IPS-20b (cell line): ENCODE measurements at regions not wholly inside any gene's neighbourhood (a gene's known extent, or its start where the extent isn't known, plus 50 kb on each side); places are given as distances from the start of the nearest gene placed in this dataset.

ENCODE experiments used
- H3K27ac ChIP-seq: one replicate; pipeline ENCODE4 v1.5.1; 2013; ENCODE audit warnings: low read length
- H3K27me3 ChIP-seq: 2 replicates; pipeline ENCODE4 v1.6.1; 2013; ENCODE audit warnings: mild to moderate bottlenecking, low read length, inconsistent platforms; ENCODE audit not compliant: insufficient read depth
- H3K36me3 ChIP-seq: 2 replicates; pipeline ENCODE4 v1.6.1; 2013; ENCODE audit warnings: low read depth, mild to moderate bottlenecking, inconsistent platforms, low read length, moderate library complexity; ENCODE audit not compliant: insufficient read depth
- H3K4me1 ChIP-seq: 2 replicates; pipeline ENCODE4 v1.6.1; 2013; ENCODE audit warnings: mild to moderate bottlenecking, control low read depth, inconsistent platforms, low read length, moderate library complexity; ENCODE audit not compliant: insufficient read depth
- H3K4me3 ChIP-seq: 2 replicates; pipeline ENCODE4 v1.5.1; 2013; ENCODE audit warnings: mild to moderate bottlenecking, low read length, inconsistent platforms
- H3K9ac ChIP-seq: 2 replicates; pipeline ENCODE4 v1.6.1; 2013; ENCODE audit warnings: low read depth, mild to moderate bottlenecking, inconsistent platforms, low read length, moderate library complexity
- H3K9me3 ChIP-seq: 2 replicates; pipeline ENCODE4 v1.6.1; 2013; ENCODE audit warnings: mild to moderate bottlenecking, low read depth, low read length, inconsistent platforms; ENCODE audit not compliant: insufficient read depth

GRCh38 chr1:58905628-58906221 lies 121.9 kb upstream of the JUN start:
- 0 out of 2 replicates have a peak, but pooled peaks cover 2% of the 10 kb centered on the region for H3K4me1 ChIP-seq

DNA sequence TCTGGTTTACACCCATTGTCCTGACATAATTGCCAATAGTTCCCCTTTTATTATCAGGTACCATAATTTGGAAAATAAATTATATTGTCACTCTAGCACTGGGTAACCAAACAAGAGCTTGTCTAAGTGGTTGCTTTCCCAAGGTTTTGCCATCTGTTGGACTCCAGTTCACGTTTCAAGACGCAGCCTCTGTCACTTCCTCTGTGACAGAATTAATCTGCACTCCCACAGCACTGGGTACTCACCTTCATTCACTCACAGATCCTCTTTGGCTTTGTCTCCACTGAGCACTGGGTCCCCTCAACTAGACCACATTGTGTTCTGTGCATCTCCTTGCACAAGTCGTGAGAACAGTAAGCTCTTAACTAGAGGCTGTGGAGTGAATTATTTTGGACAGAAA lies 123.6 kb upstream of the JUN start:
- H3K4me1 ChIP-seq = peaks cover 2% of the 10 kb centered on the region; the same call in 1 of the 2 replicates
- no peak overlapping the region for H3K4me3 ChIP-seq
- H3K9ac ChIP-seq = no peak overlapping the region
- no peak overlapping the region for H3K27ac ChIP-seq
- no peaks in the 10 kb centered on the region for H3K36me3 ChIP-seq
- no peaks in the 10 kb centered on the region for H3K9me3 ChIP-seq
- peaks cover 23% of the 10 kb centered on the region; the same call in 1 of the 2 replicates for H3K27me3 ChIP-seq

More at GRCh38 chr1:58905628-58906221, 121.9 kb upstream of the JUN start:
- no peak overlapping the region for H3K9ac ChIP-seq
- H3K4me3 ChIP-seq = no peak overlapping the region
- H3K27me3 ChIP-seq = peaks cover 27% of the 10 kb centered on the region; the same call in 1 of the 2 replicates
- H3K36me3 ChIP-seq = no peaks in the 10 kb centered on the region
- no peak overlapping the region for H3K27ac ChIP-seq
- no peaks in the 10 kb centered on the region for H3K9me3 ChIP-seq

DNA sequence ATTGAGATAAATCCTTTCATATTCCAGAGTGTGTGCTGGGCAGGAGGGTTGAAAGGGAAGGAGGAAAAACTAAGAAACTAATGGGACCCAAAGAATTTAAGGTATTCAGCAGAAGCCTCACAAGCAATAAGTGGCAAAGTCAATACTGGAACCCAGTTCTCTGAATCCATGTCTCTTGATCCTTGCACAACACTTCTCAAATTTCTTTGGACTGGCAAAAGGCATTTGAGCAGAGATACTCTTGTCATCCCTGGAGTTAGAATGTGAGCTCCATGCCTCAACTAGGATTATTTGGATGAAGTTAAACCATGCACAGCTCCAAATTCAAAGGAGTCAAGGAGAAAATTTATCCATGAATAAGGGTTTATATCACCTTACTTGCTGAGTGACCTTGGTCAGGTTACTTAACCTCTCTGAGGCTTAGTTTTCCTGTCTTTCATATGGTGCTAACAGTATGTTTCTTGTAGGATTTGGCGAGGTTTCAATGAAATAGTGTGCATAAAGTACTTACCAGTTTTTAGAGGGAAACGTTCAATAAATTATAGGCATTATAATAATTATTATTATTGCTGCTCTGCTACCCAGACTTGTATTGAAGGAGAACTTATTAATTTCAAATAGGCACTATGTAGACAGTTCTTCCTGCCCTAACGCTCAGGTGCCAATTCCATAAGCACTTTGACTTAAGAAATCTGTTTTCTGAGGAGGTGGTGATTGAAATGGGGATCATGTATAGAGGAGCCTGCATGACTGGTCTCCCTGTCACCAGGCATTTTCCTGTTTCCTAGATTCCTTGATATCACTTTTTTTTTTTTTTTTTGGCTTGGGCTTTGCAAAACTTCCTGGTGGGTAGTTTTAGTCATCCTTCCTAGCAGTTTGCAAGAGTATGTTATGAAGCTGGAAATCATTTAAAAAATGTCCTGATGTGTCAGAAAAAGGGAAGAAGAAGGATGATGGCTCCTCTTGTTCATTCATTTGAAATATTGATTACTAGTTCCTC lies 125.0 kb upstream of the JUN start:
- Histone ChIP-seq H3K27me3 (0 out of 2 replicates have a peak, but pooled peaks cover 13% of the 10 kb centered on the region), H3K4me1 (peaks cover 2% of the 10 kb centered on the region; the same call in 1 of the 2 replicates), H3K27ac (no peak overlapping the region), H3K36me3 (no peaks in the 10 kb centered on the region), H3K9ac (no peak overlapping the region), H3K4me3 (no peak overlapping the region), H3K9me3 (no peaks in the 10 kb centered on the region)

GRCh38 chr1:58909914-58910681 lies 126.3 kb upstream of the JUN start:
- H3K4me1 ChIP-seq = no peaks in the 10 kb centered on the region; the same call in 1 of the 2 replicates
- no peak overlapping the region for H3K4me3 ChIP-seq
- H3K36me3 ChIP-seq = no peaks in the 10 kb centered on the region
- no peak overlapping the region for H3K9ac ChIP-seq
- H3K27me3 ChIP-seq = 0 out of 2 replicates have a peak, but pooled peaks cover 6% of the 10 kb centered on the region
- H3K27ac ChIP-seq = no peak overlapping the region
- peaks cover 7% of the 10 kb centered on the region for H3K9me3 ChIP-seq

- H3K4me3 ChIP-seq = no peak overlapping the region
- H3K27me3 ChIP-seq = no peaks in the 10 kb centered on the region
- peaks cover 11% of the 10 kb centered on the region for H3K9me3 ChIP-seq
- H3K4me1 ChIP-seq = no peaks in the 10 kb centered on the region; the same call in 1 of the 2 replicates
- no peak overlapping the region for H3K27ac ChIP-seq
- no peak overlapping the region for H3K9ac ChIP-seq
- no peaks in the 10 kb centered on the region for H3K36me3 ChIP-seq
Measured at GRCh38 chr1:58911841-58912499, 128.1 kb upstream of the JUN start.

DNA sequence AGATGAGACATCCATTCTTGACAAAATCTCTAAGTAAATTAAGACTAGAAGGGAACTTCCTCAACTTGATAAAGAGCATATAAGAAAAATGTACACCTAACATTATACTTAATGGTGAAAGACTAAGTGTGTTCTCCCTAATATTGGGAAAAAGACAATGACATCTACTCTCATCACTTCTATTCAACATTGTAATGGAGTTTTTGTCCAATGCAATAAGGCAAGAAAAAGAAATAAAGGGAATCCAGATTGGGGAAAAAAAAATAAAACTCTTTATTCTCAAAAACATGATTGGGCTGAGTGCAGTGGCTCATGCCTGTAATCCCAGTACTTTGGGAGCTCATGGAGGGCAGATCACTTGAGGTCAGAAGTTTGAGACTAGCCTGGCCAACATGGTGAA lies 131.1 kb upstream of the JUN start:
- H3K27me3 ChIP-seq = no peaks in the 10 kb centered on the region
- no peaks in the 10 kb centered on the region for H3K36me3 ChIP-seq
- H3K27ac ChIP-seq = no peak overlapping the region
- peaks cover 11% of the 10 kb centered on the region for H3K9me3 ChIP-seq
- no peaks in the 10 kb centered on the region; the same call in 1 of the 2 replicates for H3K4me1 ChIP-seq
- no peak overlapping the region for H3K9ac ChIP-seq
- H3K4me3 ChIP-seq = no peak overlapping the region

- Histone ChIP-seq H3K4me3 (no peak overlapping the region), H3K9me3 (peaks cover 11% of the 10 kb centered on the region), H3K4me1 (no peaks in the 10 kb centered on the region; the same call in 1 of the 2 replicates), H3K36me3 (no peaks in the 10 kb centered on the region), H3K27ac (no peak overlapping the region), H3K9ac (no peak overlapping the region), H3K27me3 (no peaks in the 10 kb centered on the region)
Measured at GRCh38 chr1:58917436-58917835, 133.6 kb upstream of the JUN start.

GRCh38 chr1:58919226-58919958 lies 135.5 kb upstream of the JUN start:
- H3K4me1 ChIP-seq = no peaks in the 10 kb centered on the region
- H3K36me3 ChIP-seq = no peaks in the 10 kb centered on the region
- no peak overlapping the region for H3K4me3 ChIP-seq
- H3K27me3 ChIP-seq = no peaks in the 10 kb centered on the region
- no peak overlapping the region for H3K9ac ChIP-seq
- peaks cover 9% of the 10 kb centered on the region for H3K9me3 ChIP-seq
- H3K27ac ChIP-seq = no peak overlapping the region

DNA sequence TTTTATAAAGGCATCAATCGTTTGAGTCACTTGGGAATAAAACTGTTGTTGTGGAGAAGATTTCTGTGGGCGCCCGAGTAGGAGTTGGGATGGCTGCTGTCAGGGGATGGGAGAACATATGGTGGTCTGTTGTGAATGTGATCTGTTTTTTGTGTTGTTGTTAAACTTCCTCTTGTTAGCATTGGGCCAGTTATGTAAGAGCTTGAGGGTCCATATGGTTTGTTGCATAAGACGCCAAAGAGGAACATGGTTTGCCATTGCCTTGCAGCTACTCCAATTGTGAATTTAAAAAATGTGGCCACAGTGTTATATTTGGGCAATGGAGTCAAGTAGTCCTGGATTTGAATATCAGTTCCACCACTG lies 136.1 kb upstream of the JUN start:
- Histone ChIP-seq H3K27me3 (no peaks in the 10 kb centered on the region), H3K27ac (no peak overlapping the region), H3K4me1 (no peaks in the 10 kb centered on the region), H3K4me3 (no peak overlapping the region), H3K36me3 (no peaks in the 10 kb centered on the region), H3K9ac (no peak overlapping the region), H3K9me3 (peaks cover 5% of the 10 kb centered on the region)

- no peak overlapping the region for H3K27ac ChIP-seq
Measured at GRCh38 chr1:58921342-58921741, 137.5 kb upstream of the JUN start.

More at GRCh38 chr1:58921342-58921741, 137.5 kb upstream of the JUN start:
- H3K4me1 ChIP-seq = no peaks in the 10 kb centered on the region
- H3K9ac ChIP-seq = no peak overlapping the region
- no peaks in the 10 kb centered on the region for H3K36me3 ChIP-seq
- no peaks in the 10 kb centered on the region for H3K9me3 ChIP-seq
- no peak overlapping the region for H3K4me3 ChIP-seq
- H3K27me3 ChIP-seq = no peaks in the 10 kb centered on the region
